ENCODE measurements at regions not wholly inside any gene's neighbourhood (a gene's known extent, or its start where the extent isn't known, plus 50 kb on each side); places are given as distances from the start of the nearest gene placed in this dataset.

- TF ChIP-seq CTCF (IDR thresholded peaks at IDR 0.05) (no peak), POLR2A (IDR thresholded peaks at IDR 0.05) (no peak)
Measured at GRCh38 chr2:19635951-19636510, 265.8 kb downstream of the TTC32 start.

Measured in esophagus squamous epithelium (tissue), 4 donors.